ENCODE measurements at regions not wholly inside any gene's neighbourhood (a gene's known extent, or its start where the extent isn't known, plus 50 kb on each side); places are given as distances from the start of the nearest gene placed in this dataset.

DNA sequence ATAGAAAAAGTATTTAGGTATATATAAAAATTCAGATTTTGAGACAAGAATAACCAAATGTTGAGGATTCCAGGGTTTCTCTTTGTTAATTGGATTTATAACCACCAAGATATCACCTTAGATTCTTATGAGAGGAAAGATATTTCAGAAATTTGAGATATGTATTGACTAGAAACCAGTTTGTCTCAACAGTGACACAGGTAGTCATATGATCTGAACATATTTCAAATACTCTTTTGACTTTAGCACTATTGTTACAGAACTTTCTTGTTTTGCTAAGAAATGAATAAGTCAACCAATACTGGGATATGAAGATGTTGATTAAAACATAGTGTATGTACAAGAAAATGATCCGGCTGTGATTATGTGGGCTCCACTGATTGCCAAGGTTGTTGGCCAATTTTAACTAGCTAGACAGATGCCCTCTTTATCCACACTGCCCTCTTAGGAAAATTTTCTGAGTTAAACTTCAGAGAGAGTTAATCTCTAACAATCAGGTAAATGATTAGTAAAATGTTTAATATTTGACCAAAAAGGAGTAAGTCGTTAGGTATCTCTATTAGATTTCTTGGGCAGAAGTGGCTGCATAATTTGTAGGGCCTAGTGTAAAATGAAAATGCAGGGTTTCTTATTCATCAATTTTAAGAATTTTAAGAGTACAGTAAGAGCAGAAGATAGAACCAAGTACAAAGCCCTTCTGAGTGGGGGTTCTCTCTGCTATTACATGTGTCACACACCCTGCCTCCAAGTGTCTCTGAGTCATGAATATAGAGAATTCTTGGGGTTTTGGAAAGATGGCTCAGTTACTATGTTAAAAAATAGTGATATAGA, 376.0 kb downstream of the TFEC start:
- TF ChIP-seq, protein P1, sequence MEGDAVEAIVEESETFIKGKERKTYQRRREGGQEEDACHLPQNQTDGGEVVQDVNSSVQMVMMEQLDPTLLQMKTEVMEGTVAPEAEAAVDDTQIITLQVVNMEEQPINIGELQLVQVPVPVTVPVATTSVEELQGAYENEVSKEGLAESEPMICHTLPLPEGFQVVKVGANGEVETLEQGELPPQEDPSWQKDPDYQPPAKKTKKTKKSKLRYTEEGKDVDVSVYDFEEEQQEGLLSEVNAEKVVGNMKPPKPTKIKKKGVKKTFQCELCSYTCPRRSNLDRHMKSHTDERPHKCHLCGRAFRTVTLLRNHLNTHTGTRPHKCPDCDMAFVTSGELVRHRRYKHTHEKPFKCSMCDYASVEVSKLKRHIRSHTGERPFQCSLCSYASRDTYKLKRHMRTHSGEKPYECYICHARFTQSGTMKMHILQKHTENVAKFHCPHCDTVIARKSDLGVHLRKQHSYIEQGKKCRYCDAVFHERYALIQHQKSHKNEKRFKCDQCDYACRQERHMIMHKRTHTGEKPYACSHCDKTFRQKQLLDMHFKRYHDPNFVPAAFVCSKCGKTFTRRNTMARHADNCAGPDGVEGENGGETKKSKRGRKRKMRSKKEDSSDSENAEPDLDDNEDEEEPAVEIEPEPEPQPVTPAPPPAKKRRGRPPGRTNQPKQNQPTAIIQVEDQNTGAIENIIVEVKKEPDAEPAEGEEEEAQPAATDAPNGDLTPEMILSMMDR (IDR thresholded peaks at IDR 0.05): no peak
- TF ChIP-seq POLR2A (IDR thresholded peaks at IDR 0.05): no peak
